ENCODE measurements at regions not wholly inside any gene's neighbourhood (a gene's known extent, or its start where the extent isn't known, plus 50 kb on each side); places are given as distances from the start of the nearest gene placed in this dataset.

GRCh38 chr9:106502930-106503329 lies 360.0 kb upstream of the ZNF462 start:
- Histone ChIP-seq H3K27me3 (no peaks in the 10 kb centered on the region), H3K4me1 (no peaks in the 10 kb centered on the region), H3K4me3 (no peak overlapping the region), H3K36me3 (no peaks in the 10 kb centered on the region), H3K9me3 (no peaks in the 10 kb centered on the region), H3K27ac (no peak overlapping the region)
- ATAC-seq (no peak), DNase-seq (no peak), FAIRE-seq (no peak)
- WGBS, 2 donors = 39 to 45% methylated on average over 3 of the region's 3 CpGs
- intact Hi-C loops (cut with DNase I) = no loop called here
- TF ChIP-seq CTCF (IDR thresholded peaks at IDR 0.05) = no peak

GRCh38 chr9:106503759-106504158 lies 359.2 kb upstream of the ZNF462 start:
- Histone ChIP-seq H3K36me3 (no peaks in the 10 kb centered on the region), H3K4me3 (no peak overlapping the region), H3K27ac (no peak overlapping the region), H3K4me1 (no peaks in the 10 kb centered on the region), H3K9me3 (no peaks in the 10 kb centered on the region), H3K27me3 (no peaks in the 10 kb centered on the region)
- intact Hi-C loops (cut with DNase I) = no loop called here
- TF ChIP-seq CTCF (IDR thresholded peaks at IDR 0.05) = no peak
- FAIRE-seq (no peak), ATAC-seq (no peak), DNase-seq (no peak)
- 82 to 89% methylated on average over 5 of the region's 5 CpGs for WGBS, 2 donors

GRCh38 chr9:106526716-106527204 lies 336.2 kb upstream of the ZNF462 start:
- Histone ChIP-seq H3K4me3 (no peak overlapping the region), H3K36me3 (no peaks in the 10 kb centered on the region), H3K4me1 (no peaks in the 10 kb centered on the region), H3K9me3 (no peaks in the 10 kb centered on the region), H3K27me3 (no peaks in the 10 kb centered on the region), H3K27ac (no peak overlapping the region)
- intact Hi-C loops (cut with DNase I) = no loop called here
- FAIRE-seq = no peak
- TF ChIP-seq CTCF (IDR thresholded peaks at IDR 0.05) = no peak
- DNase-seq = no peak
- WGBS, 2 donors = 49 to 59% methylated on average over 2 of the region's 2 CpGs
- ATAC-seq = no peak

- TF ChIP-seq CTCF (IDR thresholded peaks at IDR 0.05) = no peak
- no peak overlapping the region for H3K27ac ChIP-seq
- 77 to 87% methylated on average over 4 of the region's 4 CpGs for whole genome bisulfite sequencing, 2 donors
- no peaks in the 10 kb centered on the region for H3K36me3 ChIP-seq
- FAIRE-seq = no peak
- no peak for DNase-seq
- no peaks in the 10 kb centered on the region for H3K27me3 ChIP-seq
- no peaks in the 10 kb centered on the region for H3K4me1 ChIP-seq
- H3K4me3 ChIP-seq = no peak overlapping the region
- intact Hi-C loops (cut with DNase I) = no loop called here
- ATAC-seq = no peak
- H3K9me3 ChIP-seq = no peaks in the 10 kb centered on the region
Measured at GRCh38 chr9:106528158-106528557, 334.8 kb upstream of the ZNF462 start.

- FAIRE-seq (no peak), DNase-seq (no peak), ATAC-seq (no peak)
- Histone ChIP-seq H3K4me3 (no peak overlapping the region), H3K27me3 (no peaks in the 10 kb centered on the region), H3K4me1 (no peaks in the 10 kb centered on the region), H3K9me3 (no peaks in the 10 kb centered on the region), H3K27ac (no peak overlapping the region), H3K36me3 (no peaks in the 10 kb centered on the region)
- no peak for TF ChIP-seq CTCF (IDR thresholded peaks at IDR 0.05)
- intact Hi-C loops (cut with DNase I) = no loop called here
- WGBS, 2 donors = 57 to 70% methylated on average over 3 of the region's 3 CpGs
Measured at GRCh38 chr9:106529616-106530015, 333.4 kb upstream of the ZNF462 start.
